ENCODE measurements at regions not wholly inside any gene's neighbourhood (a gene's known extent, or its start where the extent isn't known, plus 50 kb on each side); places are given as distances from the start of the nearest gene placed in this dataset.

- TF ChIP-seq POLR2A (IDR thresholded peaks at IDR 0.05) (no peak), CTCF (IDR thresholded peaks at IDR 0.05) (no peak), POLR2AphosphoS5 (IDR thresholded peaks at IDR 0.05) (no peak), EP300 (IDR thresholded peaks at IDR 0.05) (no peak)
Observed at GRCh38 chr5:143514616-143515335, 111.3 kb upstream of the NR3C1 start.

Data from sigmoid colon (tissue), 4 donors.